Astrocyte of the hippocampus (primary cell): ENCODE measurements at regions not wholly inside any gene's neighbourhood (a gene's known extent, or its start where the extent isn't known, plus 50 kb on each side); places are given as distances from the start of the nearest gene placed in this dataset.

Source experiments
- DNase-seq: peaks from one replicate; pipeline ENCODE4 v3.0.0; 2011; ENCODE audit warnings: low read depth, low spot score

DNA sequence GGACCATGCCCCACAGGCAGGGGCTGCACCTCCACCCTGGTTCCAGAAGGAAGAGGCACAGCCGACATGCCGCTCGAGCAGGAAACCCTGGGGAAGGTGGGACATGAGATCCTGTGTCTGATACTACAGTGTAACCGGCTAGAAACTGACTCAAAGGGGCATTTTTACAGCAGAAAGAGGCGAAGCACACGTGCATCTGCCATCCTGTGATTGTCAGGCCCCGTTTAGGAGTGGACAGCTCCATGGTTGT is 62.7 kb downstream of the SIK1 start:
- DNase-seq: no peak

DNA sequence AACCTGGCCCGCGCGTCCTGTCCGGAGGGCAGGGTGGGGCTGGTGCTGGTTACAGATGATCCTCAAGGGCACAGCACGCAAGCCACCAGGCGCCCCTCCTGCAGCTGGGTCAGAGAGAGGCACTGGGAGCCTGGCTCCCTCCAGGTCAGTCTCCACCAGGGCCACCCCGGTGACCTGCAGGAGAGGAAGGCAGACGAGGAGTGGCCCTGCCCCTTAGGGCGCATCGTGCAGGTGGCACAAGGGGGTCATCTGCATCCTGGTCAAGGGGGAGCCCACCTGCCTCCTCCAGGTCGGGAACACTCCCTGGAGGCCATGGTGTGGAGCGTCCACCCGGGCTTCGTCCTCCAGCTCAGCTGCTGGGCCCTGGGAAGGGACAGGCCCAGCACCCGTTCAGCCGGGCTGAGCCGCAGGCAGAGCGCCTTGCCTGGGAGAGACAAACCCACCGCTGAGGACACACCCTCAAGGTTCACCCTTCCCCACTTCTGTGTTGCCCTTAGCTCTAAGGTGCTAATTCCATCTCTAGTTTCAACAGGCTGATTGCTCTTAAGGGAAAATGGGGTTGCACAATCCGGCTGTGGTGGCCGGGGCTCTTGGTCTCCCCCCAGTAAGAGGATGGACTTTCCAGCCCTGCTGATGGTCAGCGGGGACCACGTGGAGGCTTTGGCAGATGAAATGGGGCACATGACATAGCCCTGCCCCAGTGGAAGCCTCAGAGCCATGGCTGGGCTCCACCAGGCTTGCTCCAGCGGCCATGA is 63.2 kb downstream of the SIK1 start:
- DNase-seq: no peak

DNA sequence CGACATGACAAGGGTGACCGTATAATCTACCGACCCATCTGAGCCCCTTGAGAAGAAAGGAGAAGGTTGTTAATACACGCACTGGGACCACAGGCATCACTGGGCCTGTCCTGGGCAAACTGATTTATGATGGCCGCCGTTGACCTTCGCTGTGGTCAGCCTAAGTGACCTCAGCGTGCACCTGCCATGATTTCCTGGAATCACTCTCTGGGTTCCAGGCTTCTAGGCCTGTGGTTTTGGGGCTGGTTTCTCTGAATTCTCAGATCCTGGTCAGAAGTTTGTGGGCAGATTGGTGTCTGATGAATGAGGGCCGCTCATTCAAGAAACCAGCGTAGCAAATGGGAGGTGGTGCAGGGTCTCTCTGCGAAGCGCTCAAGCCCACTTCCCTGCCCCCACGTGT is 64.0 kb downstream of the SIK1 start:
- peak; percentile 17 for DNase-seq

DNA sequence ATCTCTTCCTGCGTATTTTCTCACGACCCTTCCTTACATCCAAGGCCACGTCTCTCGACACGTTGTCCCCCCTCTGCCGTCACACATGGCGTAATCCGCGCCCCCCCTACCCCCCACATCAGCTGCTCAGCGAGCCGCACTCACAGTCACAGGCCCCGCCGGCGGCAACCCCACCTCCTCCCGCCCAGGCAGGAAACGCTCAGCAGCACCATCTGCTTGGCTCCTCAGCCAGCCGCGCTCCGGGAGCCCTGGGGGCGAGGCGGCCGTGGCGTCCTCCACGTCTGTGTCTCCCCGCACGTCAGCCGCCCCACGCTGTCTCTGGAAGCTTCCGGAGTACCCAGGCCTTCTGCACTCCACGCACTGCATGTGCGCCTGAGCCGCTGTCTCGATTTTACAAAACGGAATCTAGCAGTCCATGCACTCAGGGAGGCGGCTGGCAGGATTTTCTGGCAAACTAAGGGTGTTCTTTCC is 64.6 kb downstream of the SIK1 start:
- peak; percentile 61 for DNase-seq

DNA sequence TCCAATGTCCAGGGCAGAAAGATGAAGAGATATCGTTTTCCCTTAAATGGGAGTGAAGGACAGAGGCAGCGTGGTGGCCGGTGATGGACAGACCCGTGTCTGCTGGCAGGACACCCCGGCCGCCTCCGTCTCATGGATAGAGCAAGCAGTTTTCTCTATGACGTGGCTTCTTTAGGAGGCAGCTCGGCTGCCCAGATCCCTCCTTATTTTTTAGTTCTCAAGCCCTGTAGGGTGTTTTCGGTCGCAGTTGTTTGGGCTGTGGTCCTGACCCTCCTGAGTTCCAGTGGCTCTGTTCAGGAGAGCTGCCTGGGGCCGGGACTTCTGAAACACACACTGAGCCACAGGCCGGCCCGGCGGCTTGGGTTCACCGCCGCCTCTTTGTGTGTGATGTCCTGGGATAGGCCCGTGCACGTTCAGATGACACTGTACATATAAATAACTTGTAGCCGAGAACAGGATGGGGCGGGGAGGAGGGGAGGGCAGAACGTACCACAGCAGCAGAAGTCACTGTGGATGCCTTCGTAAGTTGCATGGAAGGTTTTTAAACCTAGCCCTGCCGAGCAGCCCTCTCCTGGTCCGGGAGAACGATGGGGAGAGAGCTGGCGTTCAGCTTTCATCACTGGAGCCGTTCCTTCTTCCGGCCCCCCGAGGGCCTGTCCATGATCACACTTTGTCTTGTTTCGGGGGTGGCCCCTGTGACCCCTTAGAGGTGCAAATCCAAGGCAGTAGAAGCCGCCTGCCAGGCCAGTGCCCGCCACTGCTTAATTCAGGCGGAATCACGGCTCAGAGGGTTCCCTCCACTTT is 65.2 kb downstream of the SIK1 start:
- DNase-seq: no peak

DNA sequence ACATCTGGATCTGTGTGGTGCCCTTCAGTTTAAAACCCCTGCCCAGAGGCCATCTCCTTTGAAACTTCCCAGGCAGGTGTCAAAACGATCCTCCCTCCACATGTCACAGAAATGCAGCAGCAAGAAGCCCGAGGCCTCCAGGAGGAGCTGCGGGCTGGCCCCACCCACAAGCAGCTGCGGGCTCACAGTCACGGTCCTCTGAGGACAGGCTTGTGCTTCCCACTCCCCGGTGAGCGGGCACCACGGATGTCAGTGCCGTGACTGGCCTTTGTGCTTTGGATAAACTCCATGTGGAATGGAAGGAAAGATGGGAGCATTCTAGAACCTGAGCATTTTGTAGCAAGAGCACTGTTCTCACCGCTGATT is 65.8 kb downstream of the SIK1 start:
- no peak for DNase-seq

DNA sequence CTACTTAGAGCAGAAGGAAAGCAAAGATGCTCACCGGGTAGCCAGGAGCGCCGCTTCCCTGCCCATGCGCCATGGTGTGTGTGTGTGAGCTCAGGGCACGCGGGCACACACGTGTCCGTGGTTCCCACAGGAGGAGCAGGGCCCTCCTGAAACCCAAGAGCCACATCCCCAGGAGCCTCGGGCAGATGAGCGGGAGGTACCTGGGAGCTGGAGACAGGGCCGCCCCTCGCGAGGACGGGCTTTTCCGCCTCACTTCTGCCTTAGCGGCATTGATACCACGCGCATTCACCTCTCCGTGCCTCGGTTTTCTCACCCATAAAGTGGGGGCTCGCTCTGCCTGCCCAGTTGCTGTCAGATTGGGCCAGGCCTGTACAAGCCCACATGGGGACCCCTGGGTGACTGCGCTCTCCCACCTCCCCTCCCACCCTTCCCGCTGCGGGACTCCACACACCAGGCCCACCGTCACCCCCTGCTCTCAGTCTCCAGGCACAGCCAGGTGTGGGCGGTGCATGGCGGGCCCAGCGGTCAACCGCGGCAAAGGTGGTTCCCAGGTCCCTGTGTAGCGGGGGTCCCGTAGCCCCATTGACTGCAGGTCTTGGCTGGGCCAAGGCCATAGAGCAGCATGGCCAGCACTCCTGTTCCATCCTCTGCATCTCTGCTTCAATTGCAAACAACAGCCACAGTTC is 66.3 kb downstream of the SIK1 start:
- no peak for DNase-seq

DNA sequence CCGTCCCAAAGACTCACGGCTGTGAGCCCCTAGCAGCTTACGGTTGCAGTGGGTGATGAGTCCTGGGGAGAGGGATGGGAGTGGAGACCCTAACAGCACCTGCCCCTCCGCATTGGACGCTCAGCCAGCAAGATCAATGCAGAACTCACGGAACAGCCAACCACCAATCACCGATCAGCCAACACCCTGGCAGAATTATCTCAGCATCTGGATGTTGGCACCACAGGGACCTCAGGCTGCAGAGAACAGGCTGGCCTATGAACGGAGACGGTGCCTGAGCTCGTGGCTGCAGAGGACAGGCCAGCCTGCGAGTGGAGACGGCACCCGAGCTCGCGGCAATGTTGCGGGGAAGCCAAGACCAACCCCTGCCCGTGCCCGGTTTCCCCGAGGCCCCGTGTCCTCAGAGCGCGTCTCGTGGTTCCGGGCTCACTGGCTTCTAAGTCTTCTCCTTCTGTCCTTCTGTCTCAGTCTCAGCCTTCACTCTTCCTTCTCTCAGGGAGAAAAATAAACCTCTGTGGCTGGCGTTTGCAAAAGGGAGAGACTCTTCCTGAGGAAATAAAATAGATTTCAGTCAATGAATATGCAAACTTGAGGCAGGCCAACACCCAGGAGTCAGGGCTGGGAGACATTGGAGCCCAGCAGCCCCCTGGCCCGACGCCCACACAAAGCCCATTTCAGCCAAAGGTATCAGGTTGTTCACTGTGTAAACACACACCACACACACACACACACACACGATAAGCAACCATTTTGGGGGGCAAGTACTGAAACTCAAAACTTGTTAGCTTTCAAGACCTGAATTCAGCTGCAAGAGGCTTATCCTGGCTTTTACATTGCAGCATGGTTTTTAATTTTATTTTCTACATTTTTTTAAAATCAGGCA is 67.8 kb downstream of the SIK1 start:
- no peak for DNase-seq

DNA sequence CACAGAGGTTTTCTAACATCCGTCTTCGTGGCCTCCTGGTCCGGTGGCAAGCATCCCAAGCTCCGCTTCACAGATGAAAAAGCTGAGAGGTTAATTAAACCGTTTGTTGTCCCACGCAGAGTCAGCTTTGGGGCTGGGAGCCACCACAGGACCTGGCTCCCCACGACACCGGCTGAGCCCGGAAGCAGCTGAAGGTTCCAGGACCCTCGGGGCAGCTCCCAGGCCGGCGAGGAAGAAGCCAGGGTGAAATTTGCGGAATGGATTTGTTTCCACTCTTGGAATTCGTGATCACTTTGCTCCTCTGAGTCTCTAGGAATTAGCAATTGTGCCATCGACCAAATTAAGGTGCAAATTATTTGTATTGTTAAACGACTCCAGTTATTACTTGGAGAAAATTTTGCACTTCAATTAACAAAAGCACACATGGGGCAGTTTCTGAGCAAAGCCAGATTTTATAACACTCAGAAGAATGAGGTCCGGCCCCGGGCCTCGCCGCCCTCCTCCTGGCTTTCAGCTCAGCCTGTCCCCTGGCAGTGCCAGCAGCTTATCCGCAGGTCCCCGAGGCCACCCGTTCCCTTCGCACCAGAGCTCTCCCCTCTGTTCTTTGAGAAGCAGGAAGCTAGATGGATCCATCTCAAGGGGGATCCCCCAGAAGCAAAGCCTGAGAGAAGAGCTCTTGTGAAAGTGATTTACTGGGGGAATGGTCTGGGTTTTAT is 69.1 kb downstream of the SIK1 start:
- no peak for DNase-seq

DNA sequence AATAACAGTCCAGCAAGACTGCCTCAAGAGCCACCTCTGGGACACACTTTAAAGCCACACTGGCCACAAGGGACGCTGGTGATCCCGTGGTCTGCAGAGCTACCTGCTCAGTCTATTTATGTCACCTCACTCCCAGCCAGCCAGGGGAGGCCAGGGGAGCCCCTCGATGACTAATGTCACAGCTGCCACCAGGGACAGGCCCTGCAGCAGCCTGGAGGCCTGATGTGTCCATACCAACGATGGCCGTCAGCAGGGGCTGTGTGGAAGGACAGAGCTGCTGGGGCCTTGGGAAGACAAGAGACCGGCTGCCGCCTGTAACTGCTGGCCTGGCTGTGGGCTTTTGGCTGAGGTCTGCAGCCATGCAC is 71.0 kb downstream of the SIK1 start:
- no peak for DNase-seq

DNA sequence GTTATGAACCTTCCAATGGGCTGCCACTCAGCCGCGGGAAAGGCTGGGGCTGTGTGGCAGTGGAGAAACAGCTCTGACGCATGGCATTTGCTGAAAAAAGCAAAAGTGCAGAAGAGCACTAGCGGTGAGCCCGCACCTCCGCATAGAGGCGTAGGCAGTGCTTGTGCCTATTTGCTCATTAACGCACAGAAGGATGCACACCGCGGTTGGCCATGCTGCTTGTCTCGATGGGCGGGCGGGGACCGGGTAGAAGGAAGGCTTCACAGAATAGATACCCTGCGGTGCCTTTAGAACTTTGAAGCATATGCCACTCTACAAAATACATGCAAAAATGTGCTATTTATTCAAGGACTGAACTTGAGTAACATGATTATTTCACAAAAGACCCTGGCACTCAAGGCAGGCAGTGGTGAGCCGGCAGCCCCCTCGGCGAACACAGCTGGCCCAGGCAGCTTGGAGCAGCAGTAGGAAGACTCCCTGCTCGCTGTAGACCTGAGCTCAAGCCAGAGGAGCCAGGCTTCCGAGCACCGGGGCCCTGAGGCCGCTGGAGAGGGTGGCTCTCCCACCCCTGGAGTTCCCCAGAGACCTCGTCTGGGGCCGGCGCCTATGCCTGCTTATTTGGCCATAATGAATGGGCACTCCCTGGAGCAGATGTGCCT is 71.5 kb downstream of the SIK1 start:
- DNase-seq: peak; percentile 29

DNA sequence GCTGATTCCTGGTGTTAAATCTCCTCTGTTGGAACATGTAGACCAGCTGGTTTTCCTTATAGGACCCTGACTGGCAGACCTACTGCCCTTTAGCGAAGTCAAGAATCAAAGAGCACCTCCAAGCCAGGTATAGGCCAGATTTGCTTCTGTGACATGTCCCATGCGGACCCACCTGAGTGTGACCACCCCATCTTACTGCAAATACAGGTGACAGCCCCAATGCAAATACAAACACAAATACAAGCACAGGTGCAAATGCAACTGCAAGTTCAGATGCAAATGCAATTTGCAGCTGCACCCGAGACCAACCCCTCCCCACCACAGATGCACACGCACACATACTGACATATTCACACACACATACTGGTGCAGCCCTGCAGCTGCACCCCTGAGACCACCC is 72.3 kb downstream of the SIK1 start:
- DNase-seq: no peak

DNA sequence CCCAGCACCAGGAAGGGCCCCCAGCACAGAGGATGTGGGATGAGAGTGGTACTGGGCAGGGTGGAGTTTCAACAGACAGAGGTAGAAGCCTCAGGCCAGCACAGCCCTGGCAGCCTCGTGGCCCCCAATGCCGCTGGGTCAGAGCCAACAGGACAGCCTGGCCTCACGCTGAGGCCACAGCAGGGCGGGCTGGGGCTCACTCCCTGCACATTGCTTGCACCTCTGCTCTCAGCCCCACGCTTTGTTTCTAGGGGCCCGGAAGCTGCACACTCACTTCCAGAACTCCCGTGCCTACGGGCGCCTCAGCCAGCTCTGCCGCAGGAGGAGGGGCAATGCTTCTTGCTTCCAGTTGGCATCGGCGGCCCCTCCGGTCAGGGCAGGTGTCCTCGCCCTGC is 72.9 kb downstream of the SIK1 start:
- DNase-seq: no peak

DNA sequence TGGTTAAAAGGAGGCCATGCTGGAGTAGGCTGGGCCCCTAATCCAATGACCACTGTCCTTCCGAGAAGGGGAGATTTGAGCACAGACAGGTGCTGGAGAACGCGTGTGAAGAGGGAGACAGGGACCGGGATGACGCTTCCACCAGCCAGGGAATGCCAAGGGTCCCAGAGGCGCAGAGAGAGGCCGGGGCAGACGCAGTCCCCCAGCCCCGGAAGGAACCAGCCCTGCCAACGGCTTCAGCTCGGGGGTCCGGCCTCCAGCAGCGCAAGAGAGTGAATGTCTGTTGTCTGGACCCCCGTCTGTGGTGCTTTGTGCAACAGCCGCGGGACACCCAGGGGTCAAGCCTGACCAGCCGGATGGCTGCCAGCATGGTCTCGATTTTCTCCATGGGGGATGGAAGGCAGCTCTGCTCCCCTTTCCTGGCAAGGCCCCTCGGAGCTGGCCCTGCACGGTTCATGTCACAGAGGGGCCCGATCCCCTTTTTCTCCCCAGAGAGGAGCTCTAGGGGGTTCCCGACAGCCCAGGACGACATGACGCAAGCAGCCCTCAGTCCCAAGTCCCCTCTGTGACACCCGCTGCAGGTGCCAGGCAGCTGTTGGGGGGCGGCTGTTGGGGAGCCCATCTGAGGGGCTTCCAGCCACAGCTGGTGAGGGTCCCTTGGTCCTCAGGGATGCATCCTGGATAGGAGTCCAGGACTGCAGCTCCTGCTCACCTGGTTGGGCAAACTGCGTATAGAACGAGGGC is 73.5 kb downstream of the SIK1 start:
- no peak for DNase-seq

DNA sequence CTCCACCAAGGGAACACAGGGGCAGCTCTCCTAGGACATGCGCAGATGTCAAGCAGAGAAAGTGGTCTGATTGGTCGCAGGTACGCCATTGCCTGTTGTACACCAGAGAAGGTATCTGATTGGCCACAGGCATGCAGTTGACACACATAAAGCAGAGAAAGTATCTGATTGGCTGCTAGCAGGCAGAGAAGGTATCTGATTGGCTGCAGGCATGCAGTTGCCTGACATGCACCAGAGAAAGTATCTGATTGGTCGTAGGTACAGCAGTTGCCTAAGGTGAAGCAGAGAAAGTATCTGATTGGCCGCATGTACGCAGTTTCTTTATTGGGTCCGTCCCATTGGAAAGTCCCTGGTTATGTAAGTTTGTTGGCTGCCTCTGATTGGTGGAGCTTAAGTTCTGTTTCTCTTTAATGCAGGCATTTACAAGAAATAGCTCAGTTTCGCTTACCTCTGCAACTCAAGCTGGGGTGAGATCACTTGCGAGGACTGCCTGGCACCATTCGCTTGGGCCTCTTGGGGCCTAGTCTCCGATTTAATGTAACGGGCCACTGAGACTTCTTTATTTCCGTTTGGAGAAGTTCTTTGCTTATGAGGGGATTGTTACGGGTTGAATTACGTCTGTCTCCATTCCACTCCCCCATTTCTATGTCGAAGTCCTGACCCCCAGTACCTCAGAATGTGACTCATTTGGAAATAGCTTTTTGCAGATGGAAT is 74.2 kb downstream of the SIK1 start:
- DNase-seq: no peak

DNA sequence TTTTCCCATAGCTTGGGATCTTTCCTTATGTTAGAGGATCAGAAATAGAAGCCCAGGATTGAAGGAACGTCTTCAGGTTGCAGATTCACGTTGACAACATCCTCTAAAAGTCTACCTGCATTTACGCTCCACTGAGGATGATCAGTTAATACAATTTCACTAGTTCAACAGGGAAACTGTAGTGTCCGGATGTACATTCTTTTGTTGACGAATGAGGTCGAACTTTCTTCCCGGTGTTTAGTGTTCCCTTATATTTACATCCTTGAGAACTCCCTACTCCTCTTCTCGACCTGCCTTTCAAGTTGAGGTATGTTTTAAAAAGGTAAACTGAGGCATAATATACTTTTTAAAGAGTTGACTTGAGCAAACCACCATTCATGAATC is 74.8 kb downstream of the SIK1 start:
- DNase-seq: no peak

DNA sequence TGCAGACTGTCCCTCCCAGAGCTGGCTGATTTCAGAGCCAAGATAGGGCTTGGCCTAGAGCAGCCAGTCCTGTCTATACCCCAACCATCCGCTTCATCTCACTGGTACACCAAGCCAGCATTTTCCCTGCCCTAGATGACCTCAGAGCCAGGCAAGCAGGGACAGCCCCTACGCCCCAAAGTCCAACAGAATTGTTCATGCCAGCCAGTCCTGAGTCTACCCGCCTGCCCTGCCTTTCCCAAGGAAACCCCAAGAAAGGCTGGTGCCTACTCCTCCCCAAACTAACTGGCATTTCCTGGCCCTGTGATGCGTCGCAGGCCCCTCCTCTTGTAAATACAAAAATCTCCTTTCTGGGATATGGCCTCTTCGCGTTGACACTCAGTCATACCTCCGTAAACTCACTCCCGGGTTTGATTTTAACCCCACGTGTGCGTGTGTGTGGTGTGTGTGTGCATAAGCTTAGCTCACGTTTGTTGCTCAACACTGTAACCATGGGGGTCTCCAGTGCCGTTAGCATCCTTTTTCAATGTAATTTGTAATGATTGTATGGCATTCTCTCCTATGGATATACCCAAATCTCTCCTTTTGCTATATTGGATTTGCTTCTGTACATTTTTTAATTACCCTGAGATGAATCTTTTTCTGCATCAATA is 75.3 kb downstream of the SIK1 start:
- DNase-seq: no peak

DNA sequence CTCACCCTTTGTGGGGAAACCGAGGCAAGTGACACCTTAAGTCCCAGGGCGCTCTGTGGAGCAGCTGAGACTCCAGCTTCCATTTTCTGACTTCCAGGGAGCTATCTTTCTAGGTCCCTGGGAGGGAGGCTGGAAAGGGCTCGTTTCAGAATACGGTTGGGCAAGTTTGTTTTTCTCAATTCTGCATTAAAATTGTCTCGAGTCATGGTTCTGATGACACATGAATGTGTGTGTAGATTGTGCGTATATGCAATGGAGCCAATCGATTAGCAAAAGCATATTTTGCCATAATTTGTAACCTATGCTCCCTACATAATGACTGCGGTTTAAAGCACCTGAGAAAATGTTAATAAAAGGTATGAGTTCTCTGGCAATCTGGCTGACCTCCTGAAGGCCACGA is 77.3 kb downstream of the SIK1 start:
- no peak for DNase-seq

DNA sequence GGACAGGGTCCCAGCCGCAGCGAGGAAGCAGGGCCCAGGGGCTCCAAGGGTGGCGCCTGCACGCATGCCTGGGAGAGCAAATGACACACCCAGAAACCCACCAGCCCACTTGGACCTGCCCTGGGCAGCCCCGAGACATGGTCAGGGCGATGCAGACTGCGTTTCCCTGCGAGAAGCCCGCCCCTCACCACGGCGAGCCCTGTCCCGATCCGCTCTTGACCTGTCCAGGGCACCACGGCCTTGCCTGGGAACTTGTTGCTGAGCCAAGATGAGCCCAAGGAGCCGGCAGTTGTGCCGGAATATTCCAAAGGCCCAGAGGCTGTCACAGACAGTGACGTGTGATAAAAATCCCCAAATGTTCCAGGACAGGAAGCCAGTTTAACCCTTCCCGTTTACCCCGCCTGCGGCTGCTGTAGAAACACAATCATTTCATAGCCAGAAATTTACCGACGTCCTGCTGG is 78.1 kb downstream of the SIK1 start:
- no peak for DNase-seq
